ENCODE measurements at regions not wholly inside any gene's neighbourhood (a gene's known extent, or its start where the extent isn't known, plus 50 kb on each side); places are given as distances from the start of the nearest gene placed in this dataset.

DNA sequence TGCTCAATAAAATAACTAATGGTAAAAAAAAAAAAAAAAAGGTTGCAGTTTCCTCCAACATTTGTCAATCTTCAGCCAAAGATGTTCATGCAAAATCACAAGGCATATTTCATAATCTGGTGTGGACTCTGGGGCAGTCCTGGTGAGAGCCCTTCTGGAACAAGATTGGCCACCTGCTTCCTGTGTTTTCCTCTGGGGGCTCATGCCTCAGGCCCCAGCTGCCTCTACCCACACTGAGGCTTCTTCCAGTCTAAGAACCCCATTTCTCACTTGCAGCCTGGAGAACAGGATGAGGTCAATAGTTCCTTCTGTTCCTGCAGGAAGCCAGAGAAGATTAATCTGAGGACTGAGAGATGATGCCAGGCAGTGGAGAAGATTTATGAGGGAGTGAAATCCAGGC lies 492.6 kb upstream of the BRINP1 start:
- no peaks in the 10 kb centered on the region for H3K4me1 ChIP-seq (ENCODE audit: control insufficient read depth, insufficient read depth, low read length)
- H3K4me3 ChIP-seq (ENCODE audit: low read length): no peak overlapping the region
- H3K9me3 ChIP-seq (replicated peaks; ENCODE audit: low read length): no peaks in the 10 kb centered on the region

DNA sequence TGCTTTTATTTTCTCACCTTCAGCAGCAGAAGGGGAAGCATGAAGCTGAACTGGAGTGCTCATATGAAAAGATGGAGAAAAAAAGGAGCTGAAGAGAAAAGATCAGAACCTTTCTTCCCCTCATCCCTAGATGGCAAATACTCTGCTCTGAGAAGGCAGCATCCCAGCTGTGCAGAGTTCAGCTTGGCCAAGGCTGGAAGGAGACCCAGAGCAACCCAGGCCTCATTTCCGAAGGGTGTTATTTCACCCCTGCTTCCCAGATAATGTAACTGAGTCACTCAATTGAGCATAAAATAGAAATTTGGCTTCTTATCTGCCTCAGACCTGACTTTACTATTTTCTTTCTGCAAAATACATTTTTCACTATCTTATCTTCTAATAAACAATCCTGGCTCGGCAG lies 489.9 kb upstream of the BRINP1 start:
- Histone ChIP-seq H3K9me3 (replicated peaks; ENCODE audit: low read length) (no peaks in the 10 kb centered on the region), H3K4me1 (ENCODE audit: control insufficient read depth, insufficient read depth, low read length) (no peaks in the 10 kb centered on the region), H3K36me3 (ENCODE audit: insufficient read depth, low read length) (no peaks in the 10 kb centered on the region), H3K4me2 (ENCODE audit: low read length) (no peak overlapping the region), H3K4me3 (ENCODE audit: low read length) (no peak overlapping the region), H3K27me3 (ENCODE audit: control insufficient read depth, insufficient read depth, low read length) (no peaks in the 10 kb centered on the region), H3K9ac (ENCODE audit: low read depth, low read length) (no peak overlapping the region)

More for the DNA sequence above, 492.6 kb upstream of the BRINP1 start:
- no peaks in the 10 kb centered on the region for H3K36me3 ChIP-seq (ENCODE audit: insufficient read depth, low read length)
- H3K9ac ChIP-seq (ENCODE audit: low read depth, low read length): no peak overlapping the region
- H3K4me2 ChIP-seq (ENCODE audit: low read length): no peak overlapping the region
- H3K27me3 ChIP-seq (ENCODE audit: control insufficient read depth, insufficient read depth, low read length): no peaks in the 10 kb centered on the region

DNA sequence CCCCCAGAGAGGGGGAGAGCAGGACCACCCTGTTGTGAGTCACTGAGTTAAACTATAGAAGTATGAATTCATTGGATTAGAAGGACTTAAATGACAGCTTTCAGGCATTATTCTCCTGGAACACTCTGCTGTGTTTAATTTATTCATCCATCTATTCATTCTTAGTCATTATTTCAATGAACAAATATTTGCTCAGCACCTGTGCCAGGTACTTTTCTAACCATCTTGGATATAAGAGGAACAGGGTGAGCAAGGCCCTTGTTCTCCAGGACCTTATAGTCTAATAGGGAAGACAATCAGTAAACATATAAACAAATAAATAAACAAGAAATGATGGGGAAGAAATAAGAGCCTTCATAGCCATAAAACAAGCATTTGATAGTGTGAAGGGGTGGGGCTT lies 483.9 kb upstream of the BRINP1 start:
- Histone ChIP-seq H3K4me1 (ENCODE audit: control insufficient read depth, insufficient read depth, low read length) (no peaks in the 10 kb centered on the region), H3K27me3 (ENCODE audit: control insufficient read depth, insufficient read depth, low read length) (no peaks in the 10 kb centered on the region), H3K36me3 (ENCODE audit: insufficient read depth, low read length) (no peaks in the 10 kb centered on the region), H3K9me3 (replicated peaks; ENCODE audit: low read length) (no peaks in the 10 kb centered on the region), H3K4me2 (ENCODE audit: low read length) (no peak overlapping the region), H3K4me3 (ENCODE audit: low read length) (no peak overlapping the region), H3K9ac (ENCODE audit: low read depth, low read length) (no peak overlapping the region)

- Histone ChIP-seq H3K36me3 (ENCODE audit: insufficient read depth, low read length) (no peaks in the 10 kb centered on the region), H3K4me3 (ENCODE audit: low read length) (no peak overlapping the region), H3K9ac (ENCODE audit: low read depth, low read length) (no peak overlapping the region), H3K27me3 (ENCODE audit: control insufficient read depth, insufficient read depth, low read length) (no peaks in the 10 kb centered on the region), H3K9me3 (replicated peaks; ENCODE audit: low read length) (no peaks in the 10 kb centered on the region), H3K4me1 (ENCODE audit: control insufficient read depth, insufficient read depth, low read length) (no peaks in the 10 kb centered on the region), H3K4me2 (ENCODE audit: low read length) (no peak overlapping the region)
These were observed 483.2 kb upstream of the BRINP1 start for GRCh38 chr9:119852390-119852789.

DNA sequence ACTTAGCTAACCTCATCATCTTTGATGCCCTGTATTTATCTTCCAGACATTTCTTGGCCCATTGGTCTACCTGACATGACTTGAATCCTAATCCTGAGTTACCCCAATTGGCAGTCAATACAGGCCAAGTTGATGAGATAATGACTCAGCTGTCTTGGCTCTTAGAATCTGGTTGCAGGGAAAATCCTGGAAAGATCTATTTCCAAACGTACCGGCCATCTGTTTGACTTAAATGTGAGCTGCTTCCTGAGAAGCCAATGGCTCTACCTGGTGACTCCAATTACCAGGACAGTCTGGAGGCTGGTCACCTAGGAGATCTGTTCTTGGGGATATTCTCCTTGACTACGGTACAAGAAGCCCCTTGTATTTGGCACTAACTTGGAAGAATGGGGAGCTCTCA lies 475.2 kb upstream of the BRINP1 start:
- no peak overlapping the region for H3K9ac ChIP-seq (ENCODE audit: low read depth, low read length)
- no peaks in the 10 kb centered on the region for H3K4me1 ChIP-seq (ENCODE audit: control insufficient read depth, insufficient read depth, low read length)
- no peaks in the 10 kb centered on the region for H3K36me3 ChIP-seq (ENCODE audit: insufficient read depth, low read length)
- H3K4me2 ChIP-seq (ENCODE audit: low read length): no peak overlapping the region
- H3K27me3 ChIP-seq (ENCODE audit: control insufficient read depth, insufficient read depth, low read length): no peaks in the 10 kb centered on the region
- H3K9me3 ChIP-seq (replicated peaks; ENCODE audit: low read length): no peaks in the 10 kb centered on the region
- H3K4me3 ChIP-seq (ENCODE audit: low read length): no peak overlapping the region

- Histone ChIP-seq H3K27me3 (ENCODE audit: control insufficient read depth, insufficient read depth, low read length) (no peaks in the 10 kb centered on the region), H3K4me3 (ENCODE audit: low read length) (no peak overlapping the region), H3K4me2 (ENCODE audit: low read length) (no peak overlapping the region), H3K4me1 (ENCODE audit: control insufficient read depth, insufficient read depth, low read length) (no peaks in the 10 kb centered on the region), H3K36me3 (ENCODE audit: insufficient read depth, low read length) (no peaks in the 10 kb centered on the region), H3K9me3 (replicated peaks; ENCODE audit: low read length) (no peaks in the 10 kb centered on the region), H3K9ac (ENCODE audit: low read depth, low read length) (no peak overlapping the region)
These were observed 471.8 kb upstream of the BRINP1 start for GRCh38 chr9:119841016-119841415.

GRCh38 chr9:119839888-119840287 lies 470.7 kb upstream of the BRINP1 start:
- Histone ChIP-seq H3K9me3 (replicated peaks; ENCODE audit: low read length) (no peaks in the 10 kb centered on the region), H3K9ac (ENCODE audit: low read depth, low read length) (no peak overlapping the region), H3K36me3 (ENCODE audit: insufficient read depth, low read length) (no peaks in the 10 kb centered on the region), H3K27me3 (ENCODE audit: control insufficient read depth, insufficient read depth, low read length) (no peaks in the 10 kb centered on the region), H3K4me1 (ENCODE audit: control insufficient read depth, insufficient read depth, low read length) (no peaks in the 10 kb centered on the region), H3K4me2 (ENCODE audit: low read length) (no peak overlapping the region), H3K4me3 (ENCODE audit: low read length) (no peak overlapping the region)

GRCh38 chr9:119838210-119838609 lies 469.0 kb upstream of the BRINP1 start:
- H3K9ac ChIP-seq (ENCODE audit: low read depth, low read length): no peak overlapping the region
- no peaks in the 10 kb centered on the region for H3K9me3 ChIP-seq (replicated peaks; ENCODE audit: low read length)

DNA sequence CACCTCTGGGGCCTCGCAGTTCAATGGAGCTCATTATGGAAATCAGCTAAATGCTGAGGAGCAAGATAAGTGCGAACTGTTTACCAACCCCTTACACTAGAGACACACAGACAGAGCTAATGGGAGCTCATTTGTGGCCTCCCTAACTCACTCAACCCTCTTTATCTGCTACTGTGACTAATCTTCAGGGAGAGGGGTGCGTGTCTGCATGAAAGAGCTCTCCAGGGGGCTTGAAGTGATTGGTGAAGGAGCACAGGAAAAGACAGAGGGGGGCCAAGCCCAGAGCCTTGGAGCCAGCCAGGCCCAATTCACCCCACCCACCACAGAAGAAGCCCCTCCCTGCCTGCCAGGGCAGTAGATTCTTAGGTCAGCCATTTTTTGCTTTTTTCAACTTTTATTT lies 466.8 kb upstream of the BRINP1 start:
- no peak overlapping the region for H3K4me3 ChIP-seq (ENCODE audit: low read length)
- no peaks in the 10 kb centered on the region for H3K27me3 ChIP-seq (ENCODE audit: control insufficient read depth, insufficient read depth, low read length)
- no peaks in the 10 kb centered on the region for H3K36me3 ChIP-seq (ENCODE audit: insufficient read depth, low read length)
- no peak overlapping the region for H3K4me2 ChIP-seq (ENCODE audit: low read length)
- H3K9me3 ChIP-seq (replicated peaks; ENCODE audit: low read length): no peaks in the 10 kb centered on the region
- H3K4me1 ChIP-seq (ENCODE audit: control insufficient read depth, insufficient read depth, low read length): no peaks in the 10 kb centered on the region
- H3K9ac ChIP-seq (ENCODE audit: low read depth, low read length): no peak overlapping the region

More at GRCh38 chr9:119838210-119838609, 469.0 kb upstream of the BRINP1 start:
- Histone ChIP-seq H3K4me1 (ENCODE audit: control insufficient read depth, insufficient read depth, low read length) (no peaks in the 10 kb centered on the region), H3K4me2 (ENCODE audit: low read length) (no peak overlapping the region), H3K27me3 (ENCODE audit: control insufficient read depth, insufficient read depth, low read length) (no peaks in the 10 kb centered on the region), H3K4me3 (ENCODE audit: low read length) (no peak overlapping the region), H3K36me3 (ENCODE audit: insufficient read depth, low read length) (no peaks in the 10 kb centered on the region)

- H3K27me3 ChIP-seq (ENCODE audit: control insufficient read depth, insufficient read depth, low read length): no peaks in the 10 kb centered on the region
- H3K36me3 ChIP-seq (ENCODE audit: insufficient read depth, low read length): no peaks in the 10 kb centered on the region
- no peak overlapping the region for H3K4me2 ChIP-seq (ENCODE audit: low read length)
- H3K9ac ChIP-seq (ENCODE audit: low read depth, low read length): no peak overlapping the region
- H3K4me3 ChIP-seq (ENCODE audit: low read length): no peak overlapping the region
- no peaks in the 10 kb centered on the region for H3K4me1 ChIP-seq (ENCODE audit: control insufficient read depth, insufficient read depth, low read length)
- H3K9me3 ChIP-seq (replicated peaks; ENCODE audit: low read length): no peaks in the 10 kb centered on the region
These were observed 464.9 kb upstream of the BRINP1 start for GRCh38 chr9:119834064-119834620.

GRCh38 chr9:119831309-119831708 lies 462.1 kb upstream of the BRINP1 start:
- Histone ChIP-seq H3K4me2 (ENCODE audit: low read length) (no peak overlapping the region), H3K4me3 (ENCODE audit: low read length) (no peak overlapping the region), H3K9ac (ENCODE audit: low read depth, low read length) (no peak overlapping the region), H3K27me3 (ENCODE audit: control insufficient read depth, insufficient read depth, low read length) (no peaks in the 10 kb centered on the region), H3K36me3 (ENCODE audit: insufficient read depth, low read length) (no peaks in the 10 kb centered on the region), H3K4me1 (ENCODE audit: control insufficient read depth, insufficient read depth, low read length) (no peaks in the 10 kb centered on the region), H3K9me3 (replicated peaks; ENCODE audit: low read length) (no peaks in the 10 kb centered on the region)

- Histone ChIP-seq H3K4me1 (ENCODE audit: control insufficient read depth, insufficient read depth, low read length) (no peaks in the 10 kb centered on the region), H3K27me3 (ENCODE audit: control insufficient read depth, insufficient read depth, low read length) (no peaks in the 10 kb centered on the region), H3K4me3 (ENCODE audit: low read length) (no peak overlapping the region), H3K36me3 (ENCODE audit: insufficient read depth, low read length) (no peaks in the 10 kb centered on the region), H3K9ac (ENCODE audit: low read depth, low read length) (no peak overlapping the region), H3K9me3 (replicated peaks; ENCODE audit: low read length) (no peaks in the 10 kb centered on the region), H3K4me2 (ENCODE audit: low read length) (no peak overlapping the region)
These were observed 460.5 kb upstream of the BRINP1 start for GRCh38 chr9:119829748-119830147.

Data from skeletal muscle satellite cell (primary cell).